ENCODE measurements at regions not wholly inside any gene's neighbourhood (a gene's known extent, or its start where the extent isn't known, plus 50 kb on each side); places are given as distances from the start of the nearest gene placed in this dataset.

DNA sequence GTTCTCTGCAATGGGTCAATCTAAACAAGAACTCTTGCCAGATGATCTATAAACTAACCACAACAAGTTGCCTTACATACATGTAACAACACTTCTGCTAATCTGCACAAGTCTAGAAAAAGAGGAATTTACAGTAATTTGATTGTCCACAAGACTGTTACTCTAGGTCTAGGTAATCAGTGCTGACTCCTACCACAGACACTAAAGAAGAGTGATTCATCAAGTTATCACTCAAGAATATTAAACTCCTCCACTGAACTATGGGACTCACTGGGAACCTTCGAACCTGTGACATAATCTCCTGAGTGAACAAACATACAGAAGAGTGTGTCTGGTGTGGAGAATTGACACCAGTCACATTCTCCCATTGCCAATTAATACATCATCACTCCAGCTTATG, 138.3 kb downstream of the ANXA2 start:
- TF ChIP-seq, protein P1, sequence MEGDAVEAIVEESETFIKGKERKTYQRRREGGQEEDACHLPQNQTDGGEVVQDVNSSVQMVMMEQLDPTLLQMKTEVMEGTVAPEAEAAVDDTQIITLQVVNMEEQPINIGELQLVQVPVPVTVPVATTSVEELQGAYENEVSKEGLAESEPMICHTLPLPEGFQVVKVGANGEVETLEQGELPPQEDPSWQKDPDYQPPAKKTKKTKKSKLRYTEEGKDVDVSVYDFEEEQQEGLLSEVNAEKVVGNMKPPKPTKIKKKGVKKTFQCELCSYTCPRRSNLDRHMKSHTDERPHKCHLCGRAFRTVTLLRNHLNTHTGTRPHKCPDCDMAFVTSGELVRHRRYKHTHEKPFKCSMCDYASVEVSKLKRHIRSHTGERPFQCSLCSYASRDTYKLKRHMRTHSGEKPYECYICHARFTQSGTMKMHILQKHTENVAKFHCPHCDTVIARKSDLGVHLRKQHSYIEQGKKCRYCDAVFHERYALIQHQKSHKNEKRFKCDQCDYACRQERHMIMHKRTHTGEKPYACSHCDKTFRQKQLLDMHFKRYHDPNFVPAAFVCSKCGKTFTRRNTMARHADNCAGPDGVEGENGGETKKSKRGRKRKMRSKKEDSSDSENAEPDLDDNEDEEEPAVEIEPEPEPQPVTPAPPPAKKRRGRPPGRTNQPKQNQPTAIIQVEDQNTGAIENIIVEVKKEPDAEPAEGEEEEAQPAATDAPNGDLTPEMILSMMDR (IDR thresholded peaks at IDR 0.05 in 4 of 5, conservative IDR thresholded peaks at IDR 0.05 in 1 of 5): no peak
- no peak for TF ChIP-seq POLR2A (IDR thresholded peaks at IDR 0.05)
